Right atrium auricular region (tissue), 2 donors: ENCODE measurements at regions not wholly inside any gene's neighbourhood (a gene's known extent, or its start where the extent isn't known, plus 50 kb on each side); places are given as distances from the start of the nearest gene placed in this dataset.

Experiments
- DNase-seq: peaks from one replicate; pipeline ENCODE4 v3.0.0-alpha.2; 2019; ENCODE audit warnings: low spot score
- H3K27ac ChIP-seq, 2 donors: fragments of 200-600 bp; sonication (generic); 1 replicate in 1 of 2; 2 replicates in 1 of 2; pipeline ENCODE4 v1.5.1; 2016 to 2019
- H3K27me3 ChIP-seq, 2 donors: fragments of 200-600 bp; sonication (generic); one replicate each; pipeline versions ENCODE4 v1.5.1 to v1.6.0; 2017 to 2019
- H3K36me3 ChIP-seq: fragments of 200-600 bp; sonication (generic); one replicate; pipeline ENCODE4 v1.5.1; 2016
- H3K4me1 ChIP-seq, 2 donors: fragments of 200-600 bp; sonication (generic); one replicate each; pipeline versions ENCODE4 v1.5.1 to v1.6.0; 2017 to 2019
- H3K4me3 ChIP-seq, 2 donors: fragments of 200-600 bp; sonication (generic); 1 replicate in 1 of 2; 2 replicates in 1 of 2; pipeline ENCODE4 v1.5.1; 2017 to 2019; ENCODE audit warnings: mild to moderate bottlenecking in 1 of 2, moderate library complexity in 1 of 2
- H3K9me3 ChIP-seq, 2 donors: fragments of 200-600 bp; sonication (generic); one replicate each; pipeline ENCODE4 v1.5.1; 2019
- CTCF ChIP-seq, 2 donors: fragments of 200-600 bp; sonication (generic); IDR thresholded peaks; one replicate each; pipeline ENCODE4 v1.5.1; 2019; ENCODE audit warnings: antibody characterized with exemption in 2 of 2

GRCh38 chr4:111221371-111221770 lies 598.5 kb upstream of the PITX2 start:
- no peak overlapping the region for H3K27ac ChIP-seq

GRCh38 chr4:111228396-111228795 lies 605.5 kb upstream of the PITX2 start:
- Histone ChIP-seq H3K4me1 (no peaks in the 10 kb centered on the region), H3K27ac (no peak overlapping the region), H3K9me3 (no peaks in the 10 kb centered on the region), H3K36me3 (no peaks in the 10 kb centered on the region), H3K27me3 (no peaks in the 10 kb centered on the region), H3K4me3 (no peak overlapping the region)
- no peak for TF ChIP-seq CTCF (IDR thresholded peaks at IDR 0.05)
- no peak for DNase-seq

More at GRCh38 chr4:111221371-111221770, 598.5 kb upstream of the PITX2 start:
- no peaks in the 10 kb centered on the region for H3K27me3 ChIP-seq
- DNase-seq = no peak
- peaks cover 0 to 8% of the 10 kb centered on the region in 2 donors for H3K9me3 ChIP-seq
- TF ChIP-seq CTCF (IDR thresholded peaks at IDR 0.05) = no peak
- no peaks in the 10 kb centered on the region for H3K36me3 ChIP-seq
- no peak overlapping the region for H3K4me3 ChIP-seq
- no peaks in the 10 kb centered on the region for H3K4me1 ChIP-seq

- TF ChIP-seq CTCF (IDR thresholded peaks at IDR 0.05) = no peak
- Histone ChIP-seq H3K4me3 (no peak overlapping the region), H3K4me1 (no peaks in the 10 kb centered on the region), H3K27ac (no peak overlapping the region), H3K27me3 (no peaks in the 10 kb centered on the region), H3K36me3 (no peaks in the 10 kb centered on the region), H3K9me3 (no peaks in the 10 kb centered on the region)
- DNase-seq = no peak
Measured at GRCh38 chr4:111228874-111229273, 606.0 kb upstream of the PITX2 start.

- no peak overlapping the region for H3K4me3 ChIP-seq
- H3K9me3 ChIP-seq = no peaks in the 10 kb centered on the region
- H3K36me3 ChIP-seq = no peaks in the 10 kb centered on the region
- DNase-seq = no peak
- no peak for TF ChIP-seq CTCF (IDR thresholded peaks at IDR 0.05)
- no peak overlapping the region for H3K27ac ChIP-seq
- H3K4me1 ChIP-seq = no peaks in the 10 kb centered on the region
- no peaks in the 10 kb centered on the region for H3K27me3 ChIP-seq
Measured at GRCh38 chr4:111230265-111230664, 607.4 kb upstream of the PITX2 start.

GRCh38 chr4:111231281-111231680 lies 608.4 kb upstream of the PITX2 start:
- no peaks in the 10 kb centered on the region for H3K27me3 ChIP-seq
- no peaks in the 10 kb centered on the region for H3K9me3 ChIP-seq
- no peak overlapping the region for H3K4me3 ChIP-seq
- H3K27ac ChIP-seq = no peak overlapping the region
- H3K36me3 ChIP-seq = no peaks in the 10 kb centered on the region
- DNase-seq = no peak
- no peak for TF ChIP-seq CTCF (IDR thresholded peaks at IDR 0.05)
- H3K4me1 ChIP-seq = no peaks in the 10 kb centered on the region

- no peak for DNase-seq
- H3K27ac ChIP-seq = no peak overlapping the region
- H3K27me3 ChIP-seq = no peaks in the 10 kb centered on the region
- no peaks in the 10 kb centered on the region for H3K36me3 ChIP-seq
- no peak for TF ChIP-seq CTCF (IDR thresholded peaks at IDR 0.05)
- H3K9me3 ChIP-seq = no peaks in the 10 kb centered on the region
- H3K4me1 ChIP-seq = no peaks in the 10 kb centered on the region
- H3K4me3 ChIP-seq = no peak overlapping the region
Measured at GRCh38 chr4:111234939-111235338, 612.1 kb upstream of the PITX2 start.
